IPS-NIHi11 (cell line): ENCODE measurements at regions not wholly inside any gene's neighbourhood (a gene's known extent, or its start where the extent isn't known, plus 50 kb on each side); places are given as distances from the start of the nearest gene placed in this dataset.

Experiments
- DNase-seq: peaks from one replicate; pipeline ENCODE4 v3.0.0; 2012; ENCODE audit warnings: mixed read lengths, low spot score

DNA sequence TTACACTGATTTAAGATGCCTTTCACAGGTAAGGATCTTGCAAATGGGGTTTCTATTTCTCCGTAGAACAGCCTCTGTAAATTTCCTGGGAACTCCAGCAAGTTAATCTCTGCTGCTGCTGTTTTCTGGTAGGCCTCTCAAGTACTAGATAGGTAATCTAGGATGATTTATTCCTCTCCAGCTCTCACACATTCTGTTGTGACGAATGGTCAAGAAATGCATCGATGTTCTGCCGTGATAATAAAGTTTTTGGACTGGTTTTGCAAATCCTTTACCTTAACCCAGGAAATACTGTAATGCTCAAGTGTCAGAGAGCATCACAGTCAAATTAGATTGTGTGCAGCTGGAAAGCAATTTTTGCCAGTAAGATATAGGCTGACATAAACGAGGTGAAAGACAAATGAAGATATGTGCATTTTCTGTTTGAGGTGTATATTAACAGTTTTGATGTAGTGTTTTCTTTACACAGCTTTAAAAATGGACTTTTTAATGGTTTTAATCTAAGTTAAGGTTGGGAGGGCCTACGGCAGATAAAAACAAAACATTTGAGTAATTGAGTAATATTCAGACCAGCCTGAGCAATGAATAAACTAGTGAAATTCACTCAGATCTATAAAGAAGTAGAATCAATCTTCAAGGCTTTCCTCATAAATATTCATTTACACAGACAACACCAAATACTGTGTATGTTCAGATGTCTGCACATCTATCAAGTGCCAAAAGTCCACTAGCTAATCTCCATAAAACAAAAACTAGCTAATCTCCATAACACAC is 300.6 kb upstream of the EDIL3 start:
- DNase-seq = no peak

DNA sequence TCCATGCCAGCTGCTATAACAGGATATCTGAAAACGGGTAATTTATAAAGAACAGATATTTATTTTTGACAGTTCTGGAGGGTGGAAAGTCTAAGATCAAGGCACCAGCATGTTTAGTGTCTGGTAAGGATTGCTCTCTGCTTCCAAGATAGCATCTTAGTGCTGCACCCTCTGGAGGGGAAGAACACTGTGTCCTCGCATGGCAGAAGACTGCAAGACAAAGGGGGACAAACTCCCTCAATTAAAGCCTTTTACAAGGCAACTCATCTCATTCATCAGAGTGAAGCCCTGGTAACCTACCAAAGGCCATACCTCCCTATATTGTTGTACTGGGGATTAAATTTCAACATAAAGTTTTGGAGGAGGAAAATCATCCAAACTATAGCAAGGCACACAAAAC is 298.9 kb upstream of the EDIL3 start:
- no peak for DNase-seq

DNA sequence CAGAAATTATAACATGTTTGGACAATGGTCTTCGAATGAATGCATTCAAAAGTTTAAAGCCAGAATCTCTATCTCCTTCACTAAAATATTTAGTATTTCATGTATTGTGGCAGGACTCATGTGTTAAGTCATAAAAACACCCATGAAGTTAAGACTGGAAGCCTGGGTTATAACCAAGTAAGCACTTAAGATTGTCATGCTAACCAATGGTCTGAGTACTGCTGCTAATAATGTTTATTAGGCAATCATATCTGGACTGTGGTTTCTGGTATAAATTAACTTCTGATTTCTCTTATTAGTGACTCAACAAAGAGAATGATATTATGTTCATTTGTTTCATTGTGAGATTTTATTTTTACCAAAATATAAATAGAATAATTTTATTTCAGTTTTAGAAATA is 297.9 kb upstream of the EDIL3 start:
- DNase-seq = no peak

DNA sequence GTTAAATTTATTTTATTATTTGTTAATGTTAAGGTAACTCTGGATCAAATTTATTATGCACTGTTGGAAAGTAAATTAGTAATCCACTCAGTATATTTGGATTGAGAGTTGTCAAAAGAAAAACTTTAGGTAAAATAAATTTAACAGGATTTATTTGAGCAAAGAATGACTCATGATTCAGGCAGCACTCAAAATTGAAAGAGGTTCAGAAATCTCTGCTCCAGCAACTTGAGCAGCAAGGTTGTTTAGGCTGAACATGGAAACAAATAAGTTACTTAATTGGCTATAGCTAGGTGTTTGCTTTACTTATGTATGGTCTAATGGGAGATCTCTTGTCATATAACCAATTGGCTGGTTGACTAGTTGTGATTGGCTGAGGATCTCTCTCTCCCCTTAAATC is 296.2 kb upstream of the EDIL3 start:
- DNase-seq = no peak

DNA sequence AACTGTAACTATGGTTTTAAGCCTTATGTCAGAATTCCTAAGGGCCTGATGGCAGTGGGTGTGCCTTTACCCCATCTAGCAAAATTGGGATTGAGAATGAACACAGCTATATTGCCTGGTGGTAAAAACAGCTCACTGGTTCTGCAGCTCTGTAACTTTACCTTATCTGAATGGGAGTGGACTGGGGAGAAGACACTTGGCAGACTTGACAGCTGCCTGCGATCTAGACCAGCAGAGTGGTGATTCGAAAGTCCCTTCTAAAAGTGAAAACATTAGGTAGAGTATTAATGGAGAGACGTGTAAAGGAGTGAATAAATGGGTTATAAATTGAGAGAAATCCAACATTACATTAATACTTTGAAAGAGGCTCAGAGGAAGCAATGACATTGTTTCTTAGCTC is 289.1 kb upstream of the EDIL3 start:
- no peak for DNase-seq

DNA sequence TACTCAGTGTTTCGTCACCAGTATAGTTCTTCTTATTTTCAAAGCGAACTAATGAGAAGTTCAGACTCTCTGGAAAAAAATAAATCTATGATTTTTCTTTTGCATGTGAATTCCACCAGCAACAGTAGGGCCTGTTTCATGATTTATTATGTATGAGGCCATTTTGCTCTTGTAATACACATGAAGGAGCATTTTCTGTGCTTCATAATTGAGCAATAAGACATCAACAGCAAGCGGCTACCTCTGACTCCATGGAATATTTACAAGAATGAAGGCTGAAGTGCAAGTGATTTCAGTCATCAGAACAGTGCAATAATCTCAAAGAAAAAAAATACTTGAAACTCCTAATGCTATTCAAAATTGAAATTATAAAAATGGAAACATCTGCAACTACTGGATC is 282.9 kb upstream of the EDIL3 start:
- no peak for DNase-seq

DNA sequence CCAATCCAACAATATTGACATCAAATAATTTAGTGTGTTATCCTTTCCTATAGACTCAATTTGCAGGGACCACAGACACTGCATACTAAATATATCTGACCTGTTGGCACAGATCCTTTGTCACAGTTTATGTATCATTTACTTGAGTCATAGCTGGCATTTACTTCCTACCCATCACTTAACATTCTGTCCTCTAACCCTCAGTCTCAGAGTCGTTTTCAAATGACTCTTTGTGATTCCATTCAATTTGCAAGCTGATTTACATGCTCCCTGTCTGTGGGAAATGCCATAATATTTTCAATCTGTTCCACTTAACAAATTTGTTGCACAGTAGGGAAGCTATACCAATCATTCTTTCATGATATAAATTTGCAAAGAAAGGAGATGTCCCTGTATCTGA is 265.7 kb upstream of the EDIL3 start:
- DNase-seq = no peak

DNA sequence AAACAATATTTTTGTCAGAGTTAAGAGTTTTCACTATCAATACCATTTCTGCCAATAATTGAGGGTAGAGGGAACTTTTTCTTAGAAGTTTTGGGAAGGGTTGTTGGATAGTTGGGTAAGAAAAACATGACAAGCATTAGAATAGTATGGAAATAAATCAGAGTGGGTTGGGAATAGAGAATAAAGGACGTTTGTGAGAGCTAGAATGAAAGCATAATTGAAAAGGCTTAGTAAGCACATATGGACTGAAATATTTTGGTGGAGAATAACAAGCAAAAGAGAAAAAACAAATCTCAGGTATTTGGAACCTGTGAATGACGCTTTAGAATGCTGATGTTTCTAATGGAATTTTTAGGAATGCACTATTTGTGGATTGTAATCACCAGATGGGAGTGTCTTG is 262.9 kb upstream of the EDIL3 start:
- DNase-seq = no peak

DNA sequence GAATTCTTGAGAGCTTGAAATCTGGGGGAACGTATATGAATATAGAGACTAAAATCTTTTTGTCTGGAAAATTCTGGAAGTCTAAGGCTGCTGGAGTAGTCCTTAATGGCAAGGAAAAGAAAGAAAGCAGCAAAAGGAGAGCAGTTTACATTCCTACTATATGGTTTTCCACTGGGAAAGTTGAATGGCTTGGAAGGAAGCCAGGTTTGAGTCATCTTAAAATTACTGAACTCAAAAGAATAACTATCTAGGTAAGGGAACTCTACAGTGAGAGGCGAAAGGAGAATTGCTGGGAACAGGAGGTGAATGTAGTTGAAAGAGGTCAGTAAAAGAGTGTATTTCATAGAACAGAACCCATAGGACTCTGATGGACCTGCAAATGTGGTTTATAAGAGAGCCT is 258.1 kb upstream of the EDIL3 start:
- no peak for DNase-seq

DNA sequence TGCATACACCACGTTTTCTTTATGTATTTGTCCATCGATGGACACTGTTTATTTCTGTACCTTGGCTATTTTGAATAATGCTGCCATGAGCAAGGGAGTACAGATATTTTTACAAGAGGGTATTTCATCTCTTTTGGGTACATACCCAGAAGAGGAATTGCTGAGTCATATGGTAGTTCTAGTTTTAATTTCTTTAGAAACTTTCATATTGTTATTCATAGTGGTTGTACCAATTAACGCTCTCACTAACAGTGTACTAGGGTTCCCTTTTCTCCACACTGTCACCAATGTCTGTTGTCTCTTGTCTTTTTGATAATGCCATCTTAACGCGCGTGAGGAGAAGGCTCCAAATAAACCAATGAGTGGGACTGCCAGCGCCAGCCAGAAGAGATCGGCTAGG is 257.6 kb upstream of the EDIL3 start:
- no peak for DNase-seq

DNA sequence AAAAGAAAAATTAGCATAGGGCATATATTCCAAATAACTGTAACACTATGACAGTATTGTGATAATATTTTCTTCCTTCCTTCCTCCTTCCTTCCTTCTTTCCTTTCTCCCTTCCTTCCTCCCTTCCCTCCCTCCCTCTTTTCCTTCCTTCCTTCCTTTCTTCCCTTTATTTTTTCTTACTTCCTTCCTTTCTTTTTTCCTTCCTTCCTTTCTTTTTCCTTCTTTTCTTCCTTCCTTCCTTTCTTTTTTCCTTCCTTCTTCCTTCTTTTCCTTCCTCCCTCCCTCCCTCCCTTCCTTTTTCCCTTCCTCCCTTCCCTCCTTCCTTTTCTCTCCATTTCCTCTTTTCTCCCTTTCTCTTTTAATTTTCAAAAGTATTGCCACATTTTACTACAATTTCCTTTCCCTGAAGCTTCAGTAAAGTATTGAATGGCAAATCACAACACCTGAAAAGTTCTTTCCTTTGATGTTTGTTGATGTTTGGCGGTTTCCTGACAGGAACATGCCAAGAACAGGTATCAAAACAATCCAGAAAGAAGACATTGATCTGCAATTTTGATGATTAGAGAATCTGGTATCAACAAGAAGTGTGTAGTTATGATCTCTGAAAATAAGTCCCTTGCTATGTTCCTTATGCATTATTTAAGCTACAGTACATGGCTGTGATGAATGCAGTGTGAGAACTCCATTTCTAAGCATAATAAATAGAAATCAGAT is 253.1 kb upstream of the EDIL3 start:
- no peak for DNase-seq

DNA sequence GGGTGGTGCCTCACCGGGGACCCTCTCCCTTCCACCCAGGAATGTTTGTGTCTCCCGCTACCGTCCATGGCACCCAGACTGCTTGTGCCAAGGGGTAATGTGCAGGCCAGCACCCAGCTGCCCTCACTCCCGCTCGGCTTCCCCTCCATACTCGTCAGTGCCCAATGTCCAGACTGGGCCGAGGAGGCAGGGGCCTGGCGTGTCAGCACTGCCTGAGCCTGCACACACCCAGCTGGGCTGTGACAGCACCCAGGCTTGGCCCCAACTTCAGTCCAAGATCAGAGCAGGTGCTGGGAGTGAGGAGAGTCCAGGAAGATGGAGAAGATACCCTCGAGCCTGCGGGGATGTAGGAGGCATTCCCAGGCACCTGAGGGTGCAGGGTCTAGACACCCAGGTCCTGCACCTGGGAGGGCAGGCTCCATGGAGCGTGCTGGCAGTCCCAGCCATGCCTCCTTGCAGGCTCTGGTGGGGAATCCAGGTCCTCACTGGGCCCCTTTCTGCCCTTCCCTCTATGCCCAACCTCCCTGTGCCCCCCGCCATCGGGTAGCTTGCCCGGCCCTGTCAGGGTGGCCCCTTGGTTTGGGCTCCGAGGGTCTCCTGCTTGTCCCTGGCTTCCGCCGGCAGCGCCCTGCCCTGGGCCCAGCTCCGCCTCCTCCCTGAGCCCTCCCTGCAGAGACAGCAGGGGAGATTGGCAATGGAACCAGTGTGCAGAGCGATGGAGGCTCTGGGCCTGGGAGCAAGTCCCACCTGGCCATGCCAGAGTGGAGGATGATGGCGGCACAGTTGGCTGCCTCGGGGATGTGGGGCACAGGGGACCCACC is 250.8 kb upstream of the EDIL3 start:
- DNase-seq = no peak

DNA sequence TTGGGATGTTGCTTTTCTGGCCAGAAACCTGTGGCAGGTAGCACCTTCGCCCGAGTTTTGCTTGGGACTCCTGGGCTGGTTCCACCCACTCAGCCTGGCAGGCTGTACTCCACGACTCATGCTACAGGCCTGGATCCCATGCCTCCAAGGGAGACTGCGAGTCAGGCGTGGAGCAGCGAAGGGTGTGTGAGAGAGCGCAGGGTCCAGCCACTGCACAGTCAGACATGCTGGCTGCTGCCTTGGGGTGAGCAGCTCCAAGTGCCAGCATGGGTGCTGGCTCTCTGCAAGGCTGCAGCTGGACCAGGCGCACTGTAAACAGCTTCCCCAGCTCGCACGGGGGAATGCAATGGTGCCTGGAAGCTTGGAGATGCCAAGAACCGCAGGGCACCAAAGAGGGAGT is 249.6 kb upstream of the EDIL3 start:
- no peak for DNase-seq

DNA sequence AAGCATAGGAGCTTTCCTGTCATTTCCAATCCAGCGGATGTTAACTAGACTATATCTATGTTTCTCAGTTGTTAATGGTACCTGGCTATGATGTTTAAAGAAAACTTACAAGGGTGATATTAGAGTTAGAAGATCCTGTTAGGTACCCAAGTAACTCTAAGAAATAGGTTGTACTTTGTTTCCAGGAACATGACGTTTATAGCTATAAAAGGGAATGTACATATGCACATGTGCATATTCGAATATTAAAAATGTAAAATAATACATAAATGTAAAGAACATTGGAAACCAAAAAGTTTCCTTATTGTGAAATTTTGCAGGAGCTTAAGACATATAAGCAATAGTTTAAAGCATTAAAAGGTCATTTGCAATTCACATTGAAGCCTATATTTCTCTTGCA is 247.7 kb upstream of the EDIL3 start:
- no peak for DNase-seq

DNA sequence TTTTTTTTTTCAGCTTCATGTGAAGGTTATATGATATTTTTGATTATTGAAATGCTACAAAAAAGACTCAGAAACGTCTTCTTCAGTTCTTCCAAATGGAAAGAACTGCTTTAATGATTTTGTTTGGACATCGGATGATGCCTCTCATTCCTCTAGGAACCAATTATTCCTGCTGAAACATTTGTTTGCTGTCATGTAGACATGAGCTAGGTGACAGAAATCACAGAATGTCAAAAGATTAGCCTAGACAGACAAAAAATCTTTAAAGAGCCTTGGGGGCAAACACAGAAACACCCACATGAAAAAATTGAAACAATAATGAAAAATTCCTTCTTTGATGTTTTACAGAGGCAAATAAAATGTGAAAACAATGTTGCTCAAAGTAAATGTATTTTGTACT is 244.2 kb upstream of the EDIL3 start:
- DNase-seq = no peak

DNA sequence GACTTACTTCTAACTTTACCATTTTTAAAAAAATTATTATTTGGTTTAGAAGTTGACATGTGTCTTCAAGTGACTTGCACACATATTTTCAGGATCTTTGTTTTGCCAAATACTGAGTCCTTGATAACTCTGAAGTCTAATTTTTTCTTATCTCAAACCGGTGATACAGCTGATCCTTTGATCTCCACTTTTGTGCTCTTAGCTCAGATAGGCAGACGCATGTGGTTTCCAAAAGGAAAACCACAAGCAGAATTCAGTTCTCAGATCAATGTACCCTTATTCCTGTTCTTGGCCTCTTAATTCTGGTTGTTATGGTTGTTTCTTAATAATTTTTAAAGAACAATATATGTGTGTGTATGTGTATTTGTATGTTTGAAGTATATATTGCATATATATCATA is 238.3 kb upstream of the EDIL3 start:
- DNase-seq = no peak

DNA sequence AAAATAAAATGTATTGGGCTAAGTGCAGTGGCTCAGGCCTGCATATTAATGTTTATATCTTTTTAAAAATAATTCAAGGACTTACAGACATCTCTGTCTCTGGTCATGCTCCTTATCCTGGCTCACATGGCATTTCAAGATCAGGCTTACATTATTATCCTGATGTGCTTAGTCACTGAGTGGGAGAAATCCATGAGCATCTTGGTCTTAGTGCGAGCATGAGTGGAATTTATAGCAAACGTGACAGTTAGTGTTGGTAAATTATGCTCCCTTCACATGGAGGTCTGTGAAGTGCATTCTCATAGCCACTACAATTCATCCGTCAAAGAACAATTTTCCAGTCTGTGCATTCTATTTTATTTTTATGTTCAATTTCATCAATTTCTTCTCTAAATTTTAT is 237.8 kb upstream of the EDIL3 start:
- DNase-seq = no peak

DNA sequence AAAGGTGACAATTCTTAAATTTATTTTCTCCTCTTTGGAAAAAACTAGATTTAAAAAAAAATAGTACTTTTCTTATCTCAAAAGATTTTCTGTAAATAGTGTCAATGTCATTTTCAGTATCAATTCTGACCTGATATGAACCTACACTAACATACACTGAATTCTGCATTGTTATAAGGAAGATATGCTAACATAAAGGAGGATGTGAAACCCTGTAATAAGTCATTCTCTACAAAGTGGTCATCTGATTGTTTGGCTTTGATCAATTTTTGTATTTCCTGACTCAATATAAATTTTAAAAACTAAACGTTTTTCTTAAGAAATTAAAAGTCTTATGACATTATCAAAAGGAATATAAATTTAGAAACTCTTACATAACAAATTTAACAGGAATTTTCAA is 233.6 kb upstream of the EDIL3 start:
- no peak for DNase-seq

DNA sequence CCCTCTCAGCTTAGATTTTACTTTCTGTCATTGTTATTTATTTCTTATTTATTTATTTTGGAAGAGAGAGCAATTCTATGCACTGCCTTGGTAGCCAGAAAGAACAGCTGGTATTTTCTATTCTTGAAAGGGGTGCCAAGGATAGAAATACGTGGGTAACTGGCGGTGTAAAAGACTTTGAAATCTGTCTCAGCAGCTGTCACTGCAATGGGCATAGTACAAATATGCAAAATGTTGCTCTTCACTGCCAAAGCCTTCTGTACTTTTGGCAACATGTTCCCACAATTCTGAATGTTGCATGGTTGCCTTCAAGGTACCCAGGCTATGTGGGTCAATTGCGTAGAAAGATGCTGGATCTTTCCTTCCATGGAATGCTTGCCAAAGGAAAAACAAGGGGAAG is 230.2 kb upstream of the EDIL3 start:
- no peak for DNase-seq

DNA sequence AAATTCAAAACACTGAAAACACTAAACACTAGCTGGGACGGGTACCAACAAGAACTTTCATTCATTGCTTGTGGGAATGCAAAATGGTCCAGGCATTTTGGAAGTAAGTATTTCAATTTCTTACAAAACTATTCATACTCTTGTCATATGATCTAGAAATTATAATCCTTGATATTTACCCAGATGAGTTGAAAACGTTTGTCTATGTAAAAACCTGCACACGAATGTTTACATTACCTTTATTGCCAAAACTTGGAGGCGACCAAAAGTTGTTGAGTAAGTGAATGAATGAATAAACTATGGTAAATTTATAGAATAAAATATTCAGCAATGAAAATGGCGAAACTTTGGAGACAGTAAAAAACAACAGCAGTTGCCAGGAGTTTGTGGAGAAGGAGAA is 222.1 kb upstream of the EDIL3 start:
- DNase-seq = no peak

DNA sequence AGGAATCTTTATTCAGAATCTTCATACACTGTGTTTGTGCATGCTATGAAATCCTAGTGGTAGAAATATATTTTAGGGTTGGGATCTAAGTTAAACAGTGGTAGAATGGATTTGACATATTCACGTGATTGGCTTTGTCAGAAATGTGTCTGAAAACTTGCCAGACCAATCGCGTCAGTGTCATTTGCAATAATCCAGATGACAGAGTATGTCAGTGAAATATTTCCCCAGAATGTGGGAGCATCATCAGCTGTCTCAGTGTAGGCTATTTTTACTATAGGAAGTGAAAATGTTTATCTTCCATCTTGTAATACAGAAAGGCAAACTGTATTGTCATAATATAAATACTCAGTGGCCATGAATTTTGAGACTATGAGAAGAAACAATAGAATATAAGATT is 220.6 kb upstream of the EDIL3 start:
- DNase-seq = no peak

DNA sequence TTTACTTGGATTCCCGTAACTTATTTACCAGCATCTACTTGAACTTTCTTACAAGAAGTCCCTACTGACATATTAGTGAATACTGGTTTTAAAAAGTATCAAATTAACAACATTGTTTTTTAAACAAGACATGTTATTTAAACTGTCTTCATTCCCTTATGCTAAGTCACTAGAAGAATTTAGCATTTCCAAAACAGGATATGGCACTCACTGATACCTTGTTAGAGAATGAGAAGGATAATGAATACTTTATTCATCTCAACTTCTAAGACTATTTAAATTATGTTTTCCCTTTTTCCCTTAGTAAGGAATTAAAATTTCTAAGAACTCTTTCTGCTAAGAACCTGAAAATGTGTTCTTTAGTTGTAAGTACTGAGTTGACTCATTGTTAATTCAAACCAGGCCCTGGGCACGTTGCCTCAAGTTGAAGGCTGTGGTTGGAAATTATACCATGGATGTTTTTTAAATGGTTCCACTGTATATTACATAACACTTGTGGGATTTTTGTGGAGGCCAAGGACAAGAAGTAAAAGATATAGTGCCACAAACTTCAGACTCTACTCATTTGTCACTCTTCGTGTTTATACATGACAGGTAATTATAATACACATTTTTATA is 219.0 kb upstream of the EDIL3 start:
- DNase-seq = no peak

DNA sequence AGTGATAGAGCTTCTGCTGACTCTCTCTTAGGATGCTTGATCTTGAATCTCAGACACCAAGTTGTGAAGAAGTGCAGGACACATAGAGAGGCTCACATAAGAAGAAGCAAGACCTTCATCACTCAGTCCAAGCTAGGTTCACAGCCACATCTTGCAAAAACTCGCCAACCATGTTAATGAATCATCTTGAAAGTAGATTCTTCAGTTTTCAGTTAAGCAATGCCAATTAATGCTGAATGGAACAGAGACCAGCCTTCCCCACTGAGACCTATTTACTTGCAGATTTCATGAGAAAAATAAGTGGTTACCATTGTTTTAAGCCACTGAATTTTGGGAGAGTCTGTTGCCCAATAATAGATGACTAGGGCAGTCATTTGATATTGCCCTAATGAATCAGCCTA is 217.7 kb upstream of the EDIL3 start:
- no peak for DNase-seq
